NT2/D1 (cell line): ENCODE measurements at regions not wholly inside any gene's neighbourhood (a gene's known extent, or its start where the extent isn't known, plus 50 kb on each side); places are given as distances from the start of the nearest gene placed in this dataset.

Source experiments
- DNase-seq: peaks from one replicate; pipeline ENCODE4 v3.0.0-alpha.2; 2011; ENCODE audit warnings: low read depth, low spot score
- H3K27me3 ChIP-seq: 2 replicates; pipeline ENCODE4 v1.6.0; 2011; ENCODE audit warnings: mild to moderate bottlenecking; ENCODE audit not compliant: insufficient read length, insufficient read depth
- H3K36me3 ChIP-seq: 2 replicates; pipeline ENCODE4 v1.6.1; 2011; ENCODE audit warnings: mild to moderate bottlenecking, low read length, mixed read lengths; ENCODE audit not compliant: insufficient read depth, insufficient read length
- H3K4me1 ChIP-seq: 2 replicates; pipeline ENCODE4 v1.5.1; 2011; ENCODE audit not compliant: insufficient read depth, insufficient read length
- H3K4me3 ChIP-seq: 2 replicates; pipeline ENCODE4 v1.5.1; 2011; ENCODE audit warnings: low read depth; ENCODE audit not compliant: insufficient read length
- H3K9ac ChIP-seq: 2 replicates; pipeline ENCODE4 v1.6.0; 2011; ENCODE audit warnings: low read depth; ENCODE audit not compliant: insufficient read length
- H3K9me3 ChIP-seq: 2 replicates; pipeline ENCODE4 v1.5.1; 2011; ENCODE audit warnings: mild to moderate bottlenecking, low read length; ENCODE audit not compliant: insufficient read depth
- SUZ12 ChIP-seq: IDR thresholded peaks from 2 replicates; pipeline ENCODE4 v1.6.1; 2011; ENCODE audit not compliant: insufficient read length, insufficient read depth; ENCODE audit errors: extremely low read depth
- YY1 ChIP-seq: IDR thresholded peaks from 2 replicates; pipeline ENCODE4 v1.6.1; 2011; ENCODE audit not compliant: insufficient read length, insufficient read depth
- ZNF274 ChIP-seq: IDR thresholded peaks from 2 replicates; pipeline ENCODE4 v1.6.1; 2011; ENCODE audit warnings: mild to moderate bottlenecking, low read depth, low read length

DNA sequence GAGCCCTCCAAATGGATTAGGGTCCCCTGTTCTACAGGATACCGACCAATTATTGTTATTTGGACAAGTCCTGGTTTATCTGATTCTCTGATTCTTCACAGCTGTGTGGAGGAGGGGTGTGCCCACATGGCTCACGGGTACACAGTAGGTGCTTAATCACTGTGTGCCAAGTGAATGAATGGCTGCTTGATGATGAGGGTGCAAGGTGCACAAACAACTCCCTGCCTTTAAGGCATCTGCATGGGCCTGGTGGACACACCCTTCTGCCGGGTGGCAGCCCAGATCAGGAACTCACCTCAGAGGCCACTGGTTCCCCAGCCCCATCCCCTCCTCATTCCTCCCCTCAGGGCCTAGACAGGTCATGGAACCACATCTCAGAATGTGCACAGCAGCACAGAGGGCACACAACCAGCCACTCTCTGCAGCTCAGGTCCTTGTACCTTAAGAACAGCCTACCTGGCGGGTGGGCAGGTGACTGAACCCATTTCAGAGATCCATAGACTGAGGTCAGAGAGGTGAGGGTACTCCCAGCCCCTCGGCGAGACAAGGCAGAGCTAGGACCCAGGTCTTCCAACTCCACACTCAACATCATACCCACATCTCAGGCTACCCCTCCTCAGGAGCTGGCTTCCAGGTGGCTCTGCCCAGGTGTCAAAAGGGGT is 50.3 kb downstream of the SHANK2 start:
- DNase-seq: no peak
- TF ChIP-seq YY1 (no peak), ZNF274 (no peak), SUZ12 (no peak)
- H3K4me3 ChIP-seq: no peak overlapping the region
- H3K27me3 ChIP-seq: no peaks in the 10 kb centered on the region
- H3K9me3 ChIP-seq: no peaks in the 10 kb centered on the region
- H3K9ac ChIP-seq: no peak overlapping the region
- no peaks in the 10 kb centered on the region for H3K36me3 ChIP-seq
- peaks cover 6% of the 10 kb centered on the region for H3K4me1 ChIP-seq

DNA sequence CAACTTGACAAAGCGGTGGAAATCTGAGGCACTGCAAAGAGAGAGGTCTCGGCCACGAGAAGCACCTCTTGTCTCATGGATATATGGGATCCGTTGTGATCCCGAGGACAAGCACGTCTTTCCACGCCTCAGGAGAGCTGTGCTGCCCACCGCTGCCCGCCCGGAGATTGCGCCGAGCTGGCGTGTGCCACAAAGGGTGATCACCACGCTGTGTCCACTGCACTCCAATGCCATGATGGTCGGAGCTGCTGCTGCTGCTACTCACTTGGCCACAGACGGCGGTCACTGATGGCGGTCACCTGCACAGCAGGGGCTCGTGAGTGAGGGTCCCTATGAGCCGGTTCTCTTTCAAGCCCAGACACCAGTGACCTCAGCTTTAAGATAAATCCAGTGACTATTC is 51.1 kb downstream of the SHANK2 start:
- TF ChIP-seq SUZ12: no peak
- no peak for TF ChIP-seq ZNF274
- no peak for TF ChIP-seq YY1
- no peak for DNase-seq
- Histone ChIP-seq H3K9ac (no peak overlapping the region), H3K36me3 (no peaks in the 10 kb centered on the region), H3K9me3 (no peaks in the 10 kb centered on the region), H3K4me1 (peaks cover 6% of the 10 kb centered on the region), H3K27me3 (no peaks in the 10 kb centered on the region), H3K4me3 (no peak overlapping the region)

- no peak overlapping the region for H3K4me3 ChIP-seq
- no peak overlapping the region for H3K9ac ChIP-seq
- TF ChIP-seq YY1 (no peak), SUZ12 (no peak), ZNF274 (no peak)
- DNase-seq: no peak
- no peaks in the 10 kb centered on the region for H3K9me3 ChIP-seq
- no peaks in the 10 kb centered on the region for H3K36me3 ChIP-seq
- no peaks in the 10 kb centered on the region for H3K27me3 ChIP-seq
- H3K4me1 ChIP-seq: peaks cover 6% of the 10 kb centered on the region
Measured at GRCh38 chr11:71200761-71201160, 51.6 kb downstream of the SHANK2 start.

- Histone ChIP-seq H3K27me3 (no peaks in the 10 kb centered on the region), H3K4me3 (no peak overlapping the region), H3K9me3 (no peaks in the 10 kb centered on the region), H3K36me3 (no peaks in the 10 kb centered on the region), H3K4me1 (peaks cover 6% of the 10 kb centered on the region), H3K9ac (no peak overlapping the region)
- TF ChIP-seq YY1: no peak
- TF ChIP-seq SUZ12: no peak
- TF ChIP-seq ZNF274: no peak
- no peak for DNase-seq
Measured at GRCh38 chr11:71200172-71200716, 52.1 kb downstream of the SHANK2 start.

DNA sequence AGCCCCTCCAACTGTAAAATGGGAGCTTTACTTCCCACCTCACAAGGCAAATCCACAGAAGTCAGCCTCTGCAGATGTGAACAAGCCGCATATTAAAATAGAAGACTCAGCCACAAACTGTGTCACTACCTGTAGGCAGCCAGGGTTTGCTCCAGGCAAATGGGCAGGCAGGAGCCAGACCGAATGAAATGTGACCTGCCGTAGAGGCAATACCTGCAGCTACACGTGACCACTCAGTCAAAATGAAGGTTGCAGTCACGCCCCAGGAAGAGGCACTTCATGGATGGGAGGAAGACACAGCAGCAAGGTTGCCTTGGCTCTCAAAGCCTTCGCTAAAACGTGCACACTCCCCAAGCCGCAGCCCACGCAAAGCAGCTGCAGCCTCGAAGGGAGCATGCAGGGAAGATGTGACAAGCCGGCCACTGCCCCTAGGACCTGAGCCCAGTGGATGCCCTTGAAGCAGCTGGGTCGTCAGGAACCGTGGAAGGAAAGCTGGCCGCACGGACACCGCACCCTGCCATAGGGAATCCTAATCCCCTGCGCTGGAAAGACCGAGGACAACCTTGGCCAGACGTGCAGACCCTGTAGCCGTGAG is 53.1 kb downstream of the SHANK2 start:
- Histone ChIP-seq H3K4me3 (no peak overlapping the region), H3K9ac (no peak overlapping the region), H3K4me1 (no peaks in the 10 kb centered on the region), H3K36me3 (no peaks in the 10 kb centered on the region), H3K27me3 (no peaks in the 10 kb centered on the region), H3K9me3 (no peaks in the 10 kb centered on the region)
- TF ChIP-seq YY1: no peak
- TF ChIP-seq SUZ12: no peak
- TF ChIP-seq ZNF274: no peak
- no peak for DNase-seq

- H3K4me1 ChIP-seq: no peaks in the 10 kb centered on the region
- TF ChIP-seq YY1 (no peak), SUZ12 (no peak), ZNF274 (no peak)
- no peak overlapping the region for H3K9ac ChIP-seq
- H3K4me3 ChIP-seq: no peak overlapping the region
- no peaks in the 10 kb centered on the region for H3K9me3 ChIP-seq
- H3K27me3 ChIP-seq: no peaks in the 10 kb centered on the region
- DNase-seq: no peak
- H3K36me3 ChIP-seq: no peaks in the 10 kb centered on the region
Measured at GRCh38 chr11:71198823-71199165, 53.6 kb downstream of the SHANK2 start.

- no peaks in the 10 kb centered on the region for H3K9me3 ChIP-seq
- H3K4me3 ChIP-seq: no peak overlapping the region
- TF ChIP-seq YY1: no peak
- no peak for TF ChIP-seq ZNF274
- TF ChIP-seq SUZ12: no peak
- no peak for DNase-seq
- no peaks in the 10 kb centered on the region for H3K27me3 ChIP-seq
- H3K4me1 ChIP-seq: no peaks in the 10 kb centered on the region
- no peak overlapping the region for H3K9ac ChIP-seq
- no peaks in the 10 kb centered on the region for H3K36me3 ChIP-seq
Measured at GRCh38 chr11:71198141-71198822, 54.1 kb downstream of the SHANK2 start.
